GM12878 (cell line): ENCODE measurements at regions not wholly inside any gene's neighbourhood (a gene's known extent, or its start where the extent isn't known, plus 50 kb on each side); places are given as distances from the start of the nearest gene placed in this dataset.

Experiments used
- POLR2A ChIP-seq: IDR thresholded peaks from 2 replicates; pipeline ENCODE4 v1.6.1; 2011; ENCODE audit warnings: low read depth, mild to moderate bottlenecking, low read length
- ZNF274 ChIP-seq: IDR thresholded peaks from one replicate; pipeline ENCODE4 v1.8.0; 2011; ENCODE audit not compliant: insufficient read length, insufficient read depth
- TF ChIP-seq, protein P1 (sequence below), 3 experiments: IDR thresholded peaks in 2 of 3; conservative IDR thresholded peaks in 1 of 3; 2 replicates each; pipeline ENCODE4 v1.5.1; 2011; ENCODE audit warnings: low read depth in 3 of 3, low read length in 3 of 3, mild to moderate bottlenecking in 3 of 3, control low read depth in 2 of 3, moderate library complexity in 2 of 3, inconsistent platforms in 1 of 3, mixed read lengths in 1 of 3; ENCODE audit not compliant: control insufficient read depth in 2 of 3, insufficient read depth in 1 of 3; ENCODE audit errors: extremely low read depth in 1 of 3

DNA sequence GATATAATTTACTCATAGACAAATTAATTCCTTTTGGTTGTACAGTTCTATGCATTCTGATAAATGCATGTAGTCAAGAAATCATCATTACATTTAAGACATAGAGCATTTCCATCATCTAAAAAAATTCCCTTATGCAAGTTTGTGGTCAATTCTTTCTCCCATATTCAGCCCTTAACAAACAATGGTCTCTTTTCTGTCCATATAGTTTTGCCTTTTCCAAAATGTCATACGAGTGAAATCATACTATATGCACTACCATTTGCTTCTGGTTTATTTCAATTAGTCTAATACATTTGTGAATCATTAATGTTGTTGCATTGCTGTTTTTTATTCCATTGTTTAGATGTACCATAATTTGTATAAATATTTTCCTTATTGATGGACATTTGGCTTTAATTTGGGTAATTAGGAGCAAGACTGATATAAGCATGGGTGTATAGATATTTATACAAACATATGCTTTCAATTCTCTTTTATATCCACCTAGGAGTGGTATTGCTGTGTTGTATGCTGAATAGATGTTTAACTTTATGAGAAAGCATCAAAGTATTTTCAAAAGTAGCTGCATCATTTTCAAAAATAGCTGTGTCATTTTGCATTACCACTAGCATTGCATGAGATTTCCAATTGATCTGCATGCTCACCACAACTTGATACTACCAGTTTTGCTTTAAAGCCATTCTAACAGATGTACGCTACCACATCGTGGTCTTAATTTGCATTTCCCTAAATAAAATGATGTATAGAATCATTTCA lies 397.0 kb upstream of the ADAMTS5 start:
- TF ChIP-seq POLR2A (no peak), ZNF274 (no peak)
- TF ChIP-seq, protein P1, sequence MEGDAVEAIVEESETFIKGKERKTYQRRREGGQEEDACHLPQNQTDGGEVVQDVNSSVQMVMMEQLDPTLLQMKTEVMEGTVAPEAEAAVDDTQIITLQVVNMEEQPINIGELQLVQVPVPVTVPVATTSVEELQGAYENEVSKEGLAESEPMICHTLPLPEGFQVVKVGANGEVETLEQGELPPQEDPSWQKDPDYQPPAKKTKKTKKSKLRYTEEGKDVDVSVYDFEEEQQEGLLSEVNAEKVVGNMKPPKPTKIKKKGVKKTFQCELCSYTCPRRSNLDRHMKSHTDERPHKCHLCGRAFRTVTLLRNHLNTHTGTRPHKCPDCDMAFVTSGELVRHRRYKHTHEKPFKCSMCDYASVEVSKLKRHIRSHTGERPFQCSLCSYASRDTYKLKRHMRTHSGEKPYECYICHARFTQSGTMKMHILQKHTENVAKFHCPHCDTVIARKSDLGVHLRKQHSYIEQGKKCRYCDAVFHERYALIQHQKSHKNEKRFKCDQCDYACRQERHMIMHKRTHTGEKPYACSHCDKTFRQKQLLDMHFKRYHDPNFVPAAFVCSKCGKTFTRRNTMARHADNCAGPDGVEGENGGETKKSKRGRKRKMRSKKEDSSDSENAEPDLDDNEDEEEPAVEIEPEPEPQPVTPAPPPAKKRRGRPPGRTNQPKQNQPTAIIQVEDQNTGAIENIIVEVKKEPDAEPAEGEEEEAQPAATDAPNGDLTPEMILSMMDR (IDR thresholded peaks at IDR 0.05 in 2 of 3, conservative IDR thresholded peaks at IDR 0.05 in 1 of 3; ENCODE audit: control insufficient read depth in 2 of 3, extremely low read depth in 1 of 3, insufficient read depth in 1 of 3, low read depth in 3 of 3, low read length in 3 of 3) = no peak
